ENCODE measurements at regions not wholly inside any gene's neighbourhood (a gene's known extent, or its start where the extent isn't known, plus 50 kb on each side); places are given as distances from the start of the nearest gene placed in this dataset.

DNA sequence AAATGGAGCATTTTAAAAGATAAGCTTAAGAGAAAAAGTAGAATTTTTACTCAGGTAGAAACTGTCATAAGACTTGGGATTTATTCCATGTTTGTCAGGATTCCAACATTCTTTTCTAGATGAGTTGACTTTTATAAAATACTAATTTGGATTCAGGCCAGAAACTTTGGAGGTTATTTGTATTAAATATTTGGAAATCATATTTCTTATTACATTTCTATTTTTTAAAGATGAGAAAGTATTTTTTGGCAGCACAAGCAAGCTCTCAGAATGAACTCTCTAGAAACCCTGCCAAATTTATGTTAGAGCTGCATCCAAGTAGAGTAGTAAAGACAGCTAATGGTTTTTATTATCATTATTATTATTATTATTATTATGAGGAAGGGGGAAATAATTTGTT is 1014.9 kb upstream of the GJE1 start:
- 0 out of 2 replicates have a peak, but pooled peaks cover 2% of the 10 kb centered on the region for H3K9me3 ChIP-seq (replicated peaks; ENCODE audit: control insufficient read depth, insufficient read depth, low read depth, low read length)
- CTCF ChIA-PET (ENCODE audit: low intra/inter-chr PET ratio) = no interaction called here
- POLR2A ChIA-PET = no interaction called here
- H3K4me2 ChIP-seq (ENCODE audit: insufficient read depth, low read length) = no peak overlapping the region
- no peak overlapping the region for H3K4me3 ChIP-seq
- H3K9ac ChIP-seq (ENCODE audit: insufficient read depth in 1 of 2, low read depth in 2 of 2, low read length in 2 of 2) = no peak overlapping the region
- in situ Hi-C loops (cut with MboI) (no loop called here), intact Hi-C loops (cut with micrococcal nuclease) (no loop called here)
- H3K27me3 ChIP-seq (ENCODE audit: control insufficient read depth in 2 of 2, insufficient read depth in 2 of 2, low read length in 2 of 2) = no peaks in the 10 kb centered on the region
- no peaks in the 10 kb centered on the region for H3K9me1 ChIP-seq (ENCODE audit: control insufficient read depth, insufficient read depth, low read length)
- no peak for ATAC-seq
- no peaks in the 10 kb centered on the region for H3K79me2 ChIP-seq (ENCODE audit: control insufficient read depth, insufficient read depth, low read length)
- no peak for TF ChIP-seq NR2F6 (CRISPR knock-in tag; IDR thresholded peaks at IDR 0.05)
- TF ChIP-seq SOX6 (IDR thresholded peaks at IDR 0.05) = no peak
- no peak for TF ChIP-seq PHF21A (IDR thresholded peaks at IDR 0.05; ENCODE audit: borderline replicate concordance, low read depth)
- TF ChIP-seq, protein P1, sequence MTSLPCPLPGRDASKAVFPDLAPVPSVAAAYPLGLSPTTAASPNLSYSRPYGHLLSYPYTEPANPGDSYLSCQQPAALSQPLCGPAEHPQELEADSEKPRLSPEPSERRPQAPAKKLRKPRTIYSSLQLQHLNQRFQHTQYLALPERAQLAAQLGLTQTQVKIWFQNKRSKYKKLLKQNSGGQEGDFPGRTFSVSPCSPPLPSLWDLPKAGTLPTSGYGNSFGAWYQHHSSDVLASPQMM (CRISPR knock-in tag; IDR thresholded peaks at IDR 0.05) = no peak
- no peak for TF ChIP-seq MGA (IDR thresholded peaks at IDR 0.05)
- TF ChIP-seq ZNF707 (CRISPR knock-in tag; conservative IDR thresholded peaks at IDR 0.05) = no peak
- TF ChIP-seq SREBF1 (IDR thresholded peaks at IDR 0.05; ENCODE audit: borderline replicate concordance, low read depth, low read length) = no peak
- TF ChIP-seq THRB (CRISPR knock-in tag; conservative IDR thresholded peaks at IDR 0.05) = no peak
- no peaks in the 10 kb centered on the region for H4K20me1 ChIP-seq (replicated peaks; ENCODE audit: control insufficient read depth, insufficient read depth, low read length)
- H3K36me3 ChIP-seq (ENCODE audit: control insufficient read depth, insufficient read depth, low read length) = no peaks in the 10 kb centered on the region
- DNase-seq (ENCODE audit: extremely low read depth in 1 of 4, low spot score in 3 of 4) = no peak
- no TSS peak for BruUV-seq (replicated peaks)
- no peak overlapping the region for H2AFZ ChIP-seq (ENCODE audit: low read depth, low read length)
- no peaks in the 10 kb centered on the region for H3K4me1 ChIP-seq (replicated peaks in 1 of 2; ENCODE audit: control insufficient read depth in 2 of 2, insufficient read depth in 2 of 2, low read length in 2 of 2)
- no peak overlapping the region for H3K27ac ChIP-seq (ENCODE audit: extremely low read depth, low read depth, low read length)
- FAIRE-seq = no peak

Data from K562 (cell line).